Ovary (tissue), 7 donors: ENCODE measurements at regions not wholly inside any gene's neighbourhood (a gene's known extent, or its start where the extent isn't known, plus 50 kb on each side); places are given as distances from the start of the nearest gene placed in this dataset.
A peak's percentile ranks its signal among the peaks of the same experiment; 100 is the strongest.

Experiments
- DNase-seq, 5 donors: peaks; one replicate each; pipeline ENCODE4 v3.0.0-alpha.2; 2019 to 2020
- H3K27ac ChIP-seq, 2 donors: fragments of 200-600 bp; one replicate each; pipeline versions ENCODE4 v1.5.1 to v1.8.0; 2019 to 2022
- H3K27me3 ChIP-seq: fragments of 200-600 bp; one replicate; pipeline ENCODE4 v1.8.0; 2022
- H3K36me3 ChIP-seq: fragments of 200-600 bp; sonication (generic); one replicate; pipeline ENCODE4 v1.5.1; 2019
- H3K4me1 ChIP-seq: one replicate; pipeline ENCODE4 v1.8.1; 2013; ENCODE audit warnings: mild to moderate bottlenecking, moderate library complexity; ENCODE audit not compliant: insufficient read depth
- H3K4me3 ChIP-seq: fragments of 200-600 bp; sonication (generic); one replicate; pipeline ENCODE4 v1.5.1; 2017
- H3K9me3 ChIP-seq, 2 donors: fragments of 200-600 bp in 1 of 2; sonication (generic) in 1 of 2; one replicate each; pipeline versions ENCODE4 v1.5.1 to v1.8.1; 2013 to 2019; ENCODE audit warnings: mild to moderate bottlenecking in 1 of 2, moderate library complexity in 1 of 2
- CTCF ChIP-seq, 3 donors: fragments of 450-650 bp in 2 of 3; fragments of 200-600 bp in 1 of 3; IDR thresholded peaks; one replicate each; pipeline versions ENCODE4 v1.5.1 to v1.8.0; 2016 to 2022; ENCODE audit warnings: antibody characterized with exemption in 3 of 3, mild to moderate bottlenecking in 1 of 3
- EP300 ChIP-seq: sonication (generic); formaldehyde crosslinking; IDR thresholded peaks from one replicate; pipeline ENCODE4 v1.6.1; 2017; ENCODE audit warnings: antibody characterized with exemption
- POLR2A ChIP-seq: fragments of 450-650 bp; IDR thresholded peaks from one replicate; pipeline ENCODE4 v1.6.1; 2017; ENCODE audit warnings: antibody characterized with exemption, mild to moderate bottlenecking, moderate library complexity
- WGBS, 3 donors: extraction: QIAGEN DNeasy Blood & Tissue Kit in 1 of 3; methylation state at CpG; one replicate each; pipeline versions ENCODE4 v1.1.5 to v1.1.7; 2013 to 2017; 5-methylcytosine and 5-hydroxymethylcytosine counted together
- intact Hi-C, 4 donors: fragments of 100-400 bp; cut with DNase I; formaldehyde crosslinking; loops; one replicate each; pipeline versions ENCODE4 v1.11.0 to v1.15.1; 2022 to 2023
- donor health status: DM: no; HTN: no; CAD: no; lungs with moderate emphysema.
- donor health status: DM: no; HTN: no; CAD: no.
- donor health status: Bipolar disorder and iron deficiency.
- donor health status: DM: no; HTN: no; CAD: no.
- donor health status: DM: yes; HTN: yes; CAD: no.

GRCh38 chr17:83150369-83151055, 71.1 kb downstream of the METRNL start:
- H3K27ac ChIP-seq, result peak overlapping the region in 1 of 2 donors; percentile 33
- no peak for DNase-seq
- WGBS, 3 donors, result 32 to 55% (median 44%) methylated on average over 10 of the region's 10 CpGs

DNA sequence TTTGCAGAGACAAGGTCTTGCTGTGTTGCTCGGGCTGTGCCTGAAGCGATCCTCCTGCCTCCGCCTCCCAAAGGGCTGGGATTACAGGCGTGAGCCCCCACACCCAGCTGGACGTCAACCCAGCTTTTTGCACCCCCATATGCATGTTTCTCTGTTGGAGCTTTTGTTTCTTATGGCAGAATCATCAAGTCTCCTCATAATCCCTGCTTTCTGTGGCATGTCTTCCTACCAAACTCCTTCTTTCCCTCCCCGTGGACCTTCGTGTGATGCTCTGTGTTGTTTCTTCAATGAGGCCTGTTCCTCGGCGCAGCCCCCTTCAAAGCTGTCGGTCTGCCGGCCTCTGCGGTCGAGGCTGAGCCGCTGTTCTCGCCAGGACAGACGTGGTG, 71.6 kb downstream of the METRNL start:
- no peak for DNase-seq
- Histone ChIP-seq H3K27me3 (no peaks in the 10 kb centered on the region), H3K4me1 (peaks cover 11% of the 10 kb centered on the region), H3K9me3 (no peaks in the 10 kb centered on the region), H3K4me3 (no peak overlapping the region), H3K36me3 (no peaks in the 10 kb centered on the region), H3K27ac (peak overlapping the region in 1 of 2 donors; percentile 33)
- WGBS, 3 donors, result 26 to 61% (median 39%) methylated on average over 16 of the region's 16 CpGs
- intact Hi-C loops, result no loop called here
- TF ChIP-seq CTCF (IDR thresholded peaks at IDR 0.05), result no peak
- TF ChIP-seq EP300, result no peak
- TF ChIP-seq POLR2A, result no peak

More at GRCh38 chr17:83150369-83151055, 71.1 kb downstream of the METRNL start:
- no peak overlapping the region for H3K4me3 ChIP-seq
- no peaks in the 10 kb centered on the region for H3K27me3 ChIP-seq
- intact Hi-C loops, result no loop called here
- H3K36me3 ChIP-seq, result no peaks in the 10 kb centered on the region
- H3K9me3 ChIP-seq, result no peaks in the 10 kb centered on the region
- TF ChIP-seq EP300 (no peak), CTCF (IDR thresholded peaks at IDR 0.05) (no peak), POLR2A (no peak)
- H3K4me1 ChIP-seq, result peaks cover 11% of the 10 kb centered on the region

- intact Hi-C loops, result no loop called here
- TF ChIP-seq CTCF (IDR thresholded peaks at IDR 0.05), result no peak
- peak; percentile 11 for TF ChIP-seq POLR2A
- Histone ChIP-seq H3K4me3 (no peak overlapping the region), H3K27me3 (no peaks in the 10 kb centered on the region), H3K36me3 (no peaks in the 10 kb centered on the region), H3K4me1 (peaks cover 11% of the 10 kb centered on the region), H3K9me3 (no peaks in the 10 kb centered on the region), H3K27ac (peak overlapping the region in 1 of 2 donors; percentile 33)
- DNase-seq, result peak in 3 of 5 donors; percentile 40 to 60 (median 53)
- WGBS, 3 donors, result 12 to 34% (median 14%) methylated on average over 31 to 32 of the region's 32 CpGs
Observed at GRCh38 chr17:83151442-83152226, 72.2 kb downstream of the METRNL start.

DNA sequence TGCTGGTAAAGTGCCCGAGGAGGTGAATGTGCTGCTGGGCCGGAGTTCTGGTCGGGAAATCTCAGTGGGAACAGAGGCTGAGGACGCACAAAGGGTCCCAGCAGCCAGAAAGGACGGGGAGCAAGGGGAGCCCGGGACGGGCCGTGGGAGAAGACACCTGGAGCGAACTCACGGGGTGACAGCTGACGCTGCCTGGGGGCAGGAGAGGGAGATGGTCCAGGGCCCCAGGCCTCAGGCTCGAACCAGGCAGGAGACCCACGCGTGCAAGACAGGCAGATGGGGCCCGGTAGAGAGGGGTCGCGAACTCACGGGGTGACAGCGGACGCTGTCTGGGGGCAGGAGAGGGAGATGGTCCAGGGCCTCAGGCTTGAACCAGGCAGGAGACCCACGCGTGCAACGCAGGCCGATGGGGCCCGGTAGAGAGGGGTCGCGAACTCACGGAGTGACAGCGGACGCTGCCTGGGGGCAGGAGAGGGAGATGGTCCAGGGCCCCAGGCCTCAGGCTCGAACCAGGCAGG, 72.9 kb downstream of the METRNL start:
- no peak for DNase-seq
- WGBS, 3 donors, result 80 to 86% (median 84%) methylated on average over 31 of the region's 31 CpGs
- Histone ChIP-seq H3K27me3 (no peaks in the 10 kb centered on the region), H3K9me3 (no peaks in the 10 kb centered on the region), H3K4me3 (no peak overlapping the region), H3K4me1 (peaks cover 11% of the 10 kb centered on the region), H3K27ac (peak overlapping the region in 1 of 2 donors; percentile 33), H3K36me3 (no peaks in the 10 kb centered on the region)
- intact Hi-C loops, result no loop called here
- TF ChIP-seq EP300 (no peak), CTCF (IDR thresholded peaks at IDR 0.05) (no peak), POLR2A (no peak)
